ENCODE measurements at regions not wholly inside any gene's neighbourhood (a gene's known extent, or its start where the extent isn't known, plus 50 kb on each side); places are given as distances from the start of the nearest gene placed in this dataset.

GRCh38 chr4:89425023-89425422, 117.4 kb upstream of the GPRIN3 start:
- H3K4me1 ChIP-seq (ENCODE audit: control insufficient read depth, extremely low read depth, insufficient read depth, low read length) = no peaks in the 10 kb centered on the region
- H3K9me1 ChIP-seq (ENCODE audit: control insufficient read depth, extremely low read depth, insufficient read depth, low read length) = no peaks in the 10 kb centered on the region
- no peaks in the 10 kb centered on the region for H4K20me1 ChIP-seq (ENCODE audit: control insufficient read depth, extremely low read depth, insufficient read depth, low read length)
- no peaks in the 10 kb centered on the region for H3K79me2 ChIP-seq (ENCODE audit: control insufficient read depth, insufficient read depth, low read length)
- no peaks in the 10 kb centered on the region for H3K36me3 ChIP-seq (ENCODE audit: control insufficient read depth in 2 of 2, extremely low read depth in 1 of 2, insufficient read depth in 2 of 2, low read length in 2 of 2)
- DNase-seq (ENCODE audit: low read depth, low spot score) (no peak), FAIRE-seq (no peak)
- no peak for TF ChIP-seq EZH2 (IDR thresholded peaks at IDR 0.05; ENCODE audit: low read length)
- TF ChIP-seq, protein P1, sequence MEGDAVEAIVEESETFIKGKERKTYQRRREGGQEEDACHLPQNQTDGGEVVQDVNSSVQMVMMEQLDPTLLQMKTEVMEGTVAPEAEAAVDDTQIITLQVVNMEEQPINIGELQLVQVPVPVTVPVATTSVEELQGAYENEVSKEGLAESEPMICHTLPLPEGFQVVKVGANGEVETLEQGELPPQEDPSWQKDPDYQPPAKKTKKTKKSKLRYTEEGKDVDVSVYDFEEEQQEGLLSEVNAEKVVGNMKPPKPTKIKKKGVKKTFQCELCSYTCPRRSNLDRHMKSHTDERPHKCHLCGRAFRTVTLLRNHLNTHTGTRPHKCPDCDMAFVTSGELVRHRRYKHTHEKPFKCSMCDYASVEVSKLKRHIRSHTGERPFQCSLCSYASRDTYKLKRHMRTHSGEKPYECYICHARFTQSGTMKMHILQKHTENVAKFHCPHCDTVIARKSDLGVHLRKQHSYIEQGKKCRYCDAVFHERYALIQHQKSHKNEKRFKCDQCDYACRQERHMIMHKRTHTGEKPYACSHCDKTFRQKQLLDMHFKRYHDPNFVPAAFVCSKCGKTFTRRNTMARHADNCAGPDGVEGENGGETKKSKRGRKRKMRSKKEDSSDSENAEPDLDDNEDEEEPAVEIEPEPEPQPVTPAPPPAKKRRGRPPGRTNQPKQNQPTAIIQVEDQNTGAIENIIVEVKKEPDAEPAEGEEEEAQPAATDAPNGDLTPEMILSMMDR (optimal IDR thresholded peaks at IDR 0.05 in 1 of 3, IDR thresholded peaks at IDR 0.05 in 1 of 3, conservative IDR thresholded peaks at IDR 0.05 in 1 of 3; ENCODE audit: extremely low read depth in 1 of 3, insufficient read depth in 2 of 3, low read length in 3 of 3) = no peak
- H3K4me3 ChIP-seq (ENCODE audit: control insufficient read depth in 2 of 3, extremely low read depth in 1 of 3, insufficient read depth in 2 of 3, low read depth in 1 of 3, low read length in 3 of 3) = no peak overlapping the region
- no peaks in the 10 kb centered on the region for H3K27me3 ChIP-seq (ENCODE audit: control insufficient read depth, extremely low read depth, insufficient read depth, low read length)
- no peak overlapping the region for H3K4me2 ChIP-seq (ENCODE audit: control insufficient read depth, extremely low read depth, insufficient read depth, low read depth, low read length)
- no peak overlapping the region for H3K9ac ChIP-seq (ENCODE audit: control insufficient read depth, extremely low read depth, insufficient read depth, low read length)
- H3K27ac ChIP-seq (ENCODE audit: control insufficient read depth, insufficient read depth, low read length) = no peak overlapping the region
- dilution Hi-C loops (cut with MboI; ENCODE audit: extremely low pct_ligation_motif_present, low sequenced_read_pairs) = no loop called here
- H2AFZ ChIP-seq (ENCODE audit: control insufficient read depth, low read length) = no peak overlapping the region
- H3K9me3 ChIP-seq (ENCODE audit: control insufficient read depth, low read depth, low read length) = no peaks in the 10 kb centered on the region

- Histone ChIP-seq H3K4me3 (ENCODE audit: control insufficient read depth in 2 of 3, extremely low read depth in 1 of 3, insufficient read depth in 2 of 3, low read depth in 1 of 3, low read length in 3 of 3) (no peak overlapping the region), H3K9me3 (ENCODE audit: control insufficient read depth, low read depth, low read length) (no peaks in the 10 kb centered on the region), H3K27ac (ENCODE audit: control insufficient read depth, insufficient read depth, low read length) (no peak overlapping the region), H3K9ac (ENCODE audit: control insufficient read depth, extremely low read depth, insufficient read depth, low read length) (no peak overlapping the region), H3K9me1 (ENCODE audit: control insufficient read depth, extremely low read depth, insufficient read depth, low read length) (no peaks in the 10 kb centered on the region), H3K4me1 (ENCODE audit: control insufficient read depth, extremely low read depth, insufficient read depth, low read length) (no peaks in the 10 kb centered on the region), H3K4me2 (ENCODE audit: control insufficient read depth, extremely low read depth, insufficient read depth, low read depth, low read length) (no peak overlapping the region), H2AFZ (ENCODE audit: control insufficient read depth, low read length) (no peak overlapping the region), H3K36me3 (ENCODE audit: control insufficient read depth in 2 of 2, extremely low read depth in 1 of 2, insufficient read depth in 2 of 2, low read length in 2 of 2) (no peaks in the 10 kb centered on the region), H3K79me2 (ENCODE audit: control insufficient read depth, insufficient read depth, low read length) (no peaks in the 10 kb centered on the region), H4K20me1 (ENCODE audit: control insufficient read depth, extremely low read depth, insufficient read depth, low read length) (no peaks in the 10 kb centered on the region), H3K27me3 (ENCODE audit: control insufficient read depth, extremely low read depth, insufficient read depth, low read length) (no peaks in the 10 kb centered on the region)
- FAIRE-seq (no peak), DNase-seq (ENCODE audit: low read depth, low spot score) (no peak)
- TF ChIP-seq, protein P1 (optimal IDR thresholded peaks at IDR 0.05 in 1 of 3, IDR thresholded peaks at IDR 0.05 in 1 of 3, conservative IDR thresholded peaks at IDR 0.05 in 1 of 3; ENCODE audit: extremely low read depth in 1 of 3, insufficient read depth in 2 of 3, low read length in 3 of 3) = no peak
- TF ChIP-seq EZH2 (IDR thresholded peaks at IDR 0.05; ENCODE audit: low read length) = no peak
- dilution Hi-C loops (cut with MboI; ENCODE audit: extremely low pct_ligation_motif_present, low sequenced_read_pairs) = no loop called here
Measured at GRCh38 chr4:89422441-89422990, 114.9 kb upstream of the GPRIN3 start.

Measured in keratinocyte (primary cell).